ENCODE measurements at regions not wholly inside any gene's neighbourhood (a gene's known extent, or its start where the extent isn't known, plus 50 kb on each side); places are given as distances from the start of the nearest gene placed in this dataset.

- no peaks in the 10 kb centered on the region for H3K36me3 ChIP-seq (ENCODE audit: control insufficient read depth, insufficient read depth, low read length)
- TF ChIP-seq CTCF (IDR thresholded peaks at IDR 0.05; ENCODE audit: insufficient read depth, low read length, poor library complexity, severe bottlenecking), result no peak
- no peaks in the 10 kb centered on the region for H3K27me3 ChIP-seq (ENCODE audit: control insufficient read depth, insufficient read depth, low read length)
- H3K4me3 ChIP-seq (ENCODE audit: low read depth, low read length), result no peak overlapping the region
- DNase-seq (ENCODE audit: low read depth), result no peak
These were observed 58.7 kb upstream of the TRPC7 start for GRCh38 chr5:136423944-136424606.

- H3K36me3 ChIP-seq (ENCODE audit: control insufficient read depth, insufficient read depth, low read length), result no peaks in the 10 kb centered on the region
- no peak overlapping the region for H3K4me3 ChIP-seq (ENCODE audit: low read depth, low read length)
- no peak for DNase-seq (ENCODE audit: low read depth)
- no peaks in the 10 kb centered on the region for H3K27me3 ChIP-seq (ENCODE audit: control insufficient read depth, insufficient read depth, low read length)
- TF ChIP-seq CTCF (IDR thresholded peaks at IDR 0.05; ENCODE audit: insufficient read depth, low read length, poor library complexity, severe bottlenecking), result no peak
These were observed 55.0 kb upstream of the TRPC7 start for GRCh38 chr5:136420168-136420898.

- Histone ChIP-seq H3K4me3 (ENCODE audit: low read depth, low read length) (no peak overlapping the region), H3K27me3 (ENCODE audit: control insufficient read depth, insufficient read depth, low read length) (no peaks in the 10 kb centered on the region), H3K36me3 (ENCODE audit: control insufficient read depth, insufficient read depth, low read length) (no peaks in the 10 kb centered on the region)
- no peak for TF ChIP-seq CTCF (IDR thresholded peaks at IDR 0.05; ENCODE audit: insufficient read depth, low read length, poor library complexity, severe bottlenecking)
- no peak for DNase-seq (ENCODE audit: low read depth)
These were observed 53.0 kb upstream of the TRPC7 start for GRCh38 chr5:136418301-136418700.
